GM12878 (cell line): ENCODE measurements at regions not wholly inside any gene's neighbourhood (a gene's known extent, or its start where the extent isn't known, plus 50 kb on each side); places are given as distances from the start of the nearest gene placed in this dataset.

Source experiments
- ATAC-seq: fragments of 200-7000 bp; cut with Tn5 transposase; 3 replicates; pipeline ENCODE4 v1.9.1; 2020; ENCODE audit warnings: mild to moderate bottlenecking, moderate library complexity
- BruUV-seq: library from RNA; stranded (reverse); fragments of 400-500 nt; replicated peaks from 2 replicates; lab custom pipeline; 2021; lab: Mats Ljungman, UMichigan
- CTCF ChIA-PET: fragments of 300-600 bp; sonication (Branson Sonifier 250); formaldehyde crosslinking; extraction: SDS; loops from one replicate; lab custom pipeline; 2021; ENCODE audit warnings: inconsistent platforms; lab: Yijun Ruan, JAX
- POLR2A ChIA-PET: fragments of 350-600 bp; formaldehyde crosslinking; extraction: SDS; loops from one replicate; lab custom pipeline; 2021; ENCODE audit warnings: inconsistent platforms; lab: Charles Lee
- RAD21 ChIA-PET: fragments of 300-600 bp; sonication (Branson Sonifier 250); formaldehyde crosslinking; loops from one replicate; lab custom pipeline; 2023; ENCODE audit warnings: antibody characterized with exemption; ENCODE audit not compliant: unreplicated experiment; lab: Charles Lee
- SMC1A ChIA-PET: fragments of 300-600 bp; sonication (Branson Sonifier 250); formaldehyde crosslinking; loops from one replicate; lab custom pipeline; 2023; ENCODE audit not compliant: unreplicated experiment, uncharacterized antibody; lab: Charles Lee
- DNase-seq: peaks from one replicate; pipeline ENCODE4 v3.0.0-alpha.2; 2011; ENCODE audit warnings: low read depth, low spot score
- FAIRE-seq: peaks from 3 replicates; lab custom pipeline; 2011; peaks lifted over from hg19 to GRCh38; lab: Jason Lieb, UNC
- H2AFZ ChIP-seq: 2 replicates; pipeline ENCODE4 v1.6.0; 2011; ENCODE audit warnings: low read depth, low read length, control low read depth; ENCODE audit not compliant: control insufficient read depth
- H3K27ac ChIP-seq: 2 replicates; pipeline ENCODE4 v1.5.1; 2011; ENCODE audit warnings: control low read depth; ENCODE audit not compliant: control insufficient read depth, insufficient read depth
- H3K27me3 ChIP-seq, 2 experiments: replicated peaks in 1 of 2; 2 replicates each; pipeline versions ENCODE4 v1.6.0 to v1.6.1; 2011; ENCODE audit warnings: low read length in 1 of 2; ENCODE audit not compliant: control insufficient read depth in 2 of 2, insufficient read depth in 2 of 2
- H3K36me3 ChIP-seq, 2 experiments: 2 replicates each; pipeline ENCODE4 v1.5.1; 2011; ENCODE audit warnings: low read length in 1 of 2; ENCODE audit not compliant: control insufficient read depth in 2 of 2, insufficient read depth in 2 of 2
- H3K4me1 ChIP-seq: 2 replicates; pipeline ENCODE4 v1.6.1; 2011; ENCODE audit warnings: mild to moderate bottlenecking, low read length, moderate library complexity, mixed read lengths; ENCODE audit not compliant: control insufficient read depth, insufficient read depth
- H3K4me2 ChIP-seq: 2 replicates; pipeline ENCODE4 v1.6.0; 2011; ENCODE audit warnings: control low read depth; ENCODE audit not compliant: control insufficient read depth, insufficient read depth
- H3K4me3 ChIP-seq: fragments of 200-600 bp; sonication (generic); 2 replicates; pipeline ENCODE4 v1.5.1; 2016
- H3K79me2 ChIP-seq: 2 replicates; pipeline ENCODE4 v1.6.0; 2011; ENCODE audit warnings: low read length; ENCODE audit not compliant: control insufficient read depth, insufficient read depth
- H3K9ac ChIP-seq: 2 replicates; pipeline ENCODE4 v1.8.0; 2011; ENCODE audit warnings: low read length, control low read depth, mixed read lengths; ENCODE audit not compliant: control insufficient read depth, insufficient read depth
- H3K9me3 ChIP-seq: replicated peaks from 3 replicates; pipeline ENCODE4 v1.5.1; 2011; ENCODE audit warnings: mild to moderate bottlenecking, low read length; ENCODE audit not compliant: control insufficient read depth, insufficient read depth
- H4K20me1 ChIP-seq: 2 replicates; pipeline ENCODE4 v1.6.0; 2011; ENCODE audit not compliant: control insufficient read depth, insufficient read depth
- BMI1 ChIP-seq: fragments of 450-650 bp; IDR thresholded peaks from 2 replicates; pipeline ENCODE4 v1.6.1; 2016; ENCODE audit warnings: mild to moderate bottlenecking, moderate library complexity, borderline replicate concordance
- BRCA1 ChIP-seq: IDR thresholded peaks from 2 replicates; pipeline ENCODE4 v1.6.1; 2011; ENCODE audit warnings: low read depth, low read length, improper control_type of control experiment
- CBFB ChIP-seq: IDR thresholded peaks from 2 replicates; pipeline ENCODE4 v1.6.1; 2016; ENCODE audit warnings: antibody characterized with exemption, low read depth
- JUNB ChIP-seq: IDR thresholded peaks from 2 replicates; pipeline ENCODE4 v1.6.1; 2016; ENCODE audit warnings: antibody characterized with exemption, mild to moderate bottlenecking
- NR2F1 ChIP-seq: fragments of 450-650 bp; conservative IDR thresholded peaks from 2 replicates; pipeline ENCODE4 v1.6.1; 2017; ENCODE audit warnings: mild to moderate bottlenecking
- POU2F2 ChIP-seq: IDR thresholded peaks from 3 replicates; pipeline ENCODE4 v1.6.1; 2011; ENCODE audit warnings: low read depth, mild to moderate bottlenecking, low read length, borderline replicate concordance
- SREBF1 ChIP-seq: IDR thresholded peaks from 2 replicates; pipeline ENCODE4 v1.6.1; 2012; ENCODE audit warnings: mild to moderate bottlenecking, low read length
- ZNF384 ChIP-seq: IDR thresholded peaks from 2 replicates; pipeline ENCODE4 v1.6.1; 2012; ENCODE audit warnings: low read depth, mild to moderate bottlenecking, low read length, improper control_type of control experiment, borderline replicate concordance
- WGBS: methylation state at CpG from one replicate; pipeline ENCODE4 v1.1.6; 2016; ENCODE audit warnings: low lambda C conversion rate; ENCODE audit not compliant: insufficient replicate concordance, insufficient coverage; ENCODE audit errors: missing lambda C conversion rate; 5-methylcytosine and 5-hydroxymethylcytosine counted together
- in situ Hi-C: fragments of 300-500 bp; cut with MboI; formaldehyde crosslinking; loops from 9 replicates; pipeline ENCODE4 v1.14.3; 2018; ENCODE audit warnings: mixed read lengths
- intact Hi-C: fragments of 100-400 bp; cut with micrococcal nuclease; formaldehyde crosslinking; loops from one replicate; pipeline ENCODE4 v1.14.2; 2022; ENCODE audit not compliant: unreplicated experiment
- TF ChIP-seq, protein P1 (sequence below): fragments of 450-650 bp; IDR thresholded peaks from 2 replicates; pipeline ENCODE4 v1.6.1; 2017; ENCODE audit warnings: mild to moderate bottlenecking, low read depth, inconsistent platforms; ENCODE audit not compliant: poor library complexity, severe bottlenecking
- TF ChIP-seq, protein P2 (sequence below): fragments of 450-650 bp; IDR thresholded peaks from 2 replicates; pipeline ENCODE4 v1.6.1; 2018; ENCODE audit warnings: mild to moderate bottlenecking, low read depth, moderate library complexity; ENCODE audit not compliant: partially characterized antibody
- TF ChIP-seq, protein P3 (sequence below): IDR thresholded peaks from 2 replicates; pipeline ENCODE4 v1.6.1; 2012; ENCODE audit warnings: low read length, inconsistent platforms

DNA sequence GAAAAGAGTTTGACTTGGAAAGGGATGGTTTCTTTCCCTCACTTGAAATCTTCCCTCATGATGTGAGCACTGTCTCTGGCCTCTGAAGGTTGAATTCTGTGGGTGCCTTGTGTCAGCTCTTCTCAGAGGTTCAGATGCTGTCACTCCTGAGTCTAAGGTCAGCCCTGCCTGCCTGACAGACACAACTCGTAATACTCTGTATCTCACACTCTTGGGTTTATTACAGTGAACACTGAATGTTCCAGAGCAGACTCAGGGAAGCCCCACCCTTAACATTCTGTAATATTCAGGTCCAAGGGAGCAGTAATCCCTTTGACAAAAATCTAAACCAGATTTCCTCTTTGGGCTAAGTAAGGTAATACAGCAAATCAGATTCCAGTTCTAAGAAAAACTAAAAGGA is 837.8 kb downstream of the QKI start:
- ChIA-PET RAD21 (no interaction called here), POLR2A (no interaction called here), SMC1A (no interaction called here), CTCF (no interaction called here)
- no peak overlapping the region for H3K27ac ChIP-seq
- no peak for FAIRE-seq
- no peak for DNase-seq
- H4K20me1 ChIP-seq, result no peaks in the 10 kb centered on the region
- intact Hi-C loops, result no loop called here
- no TSS peak for BruUV-seq
- H3K36me3 ChIP-seq, result no peaks in the 10 kb centered on the region
- H3K9ac ChIP-seq, result no peak overlapping the region
- H3K79me2 ChIP-seq, result no peaks in the 10 kb centered on the region
- TF ChIP-seq NR2F1 (no peak), SREBF1 (no peak), POU2F2 (no peak)
- TF ChIP-seq, protein P1, sequence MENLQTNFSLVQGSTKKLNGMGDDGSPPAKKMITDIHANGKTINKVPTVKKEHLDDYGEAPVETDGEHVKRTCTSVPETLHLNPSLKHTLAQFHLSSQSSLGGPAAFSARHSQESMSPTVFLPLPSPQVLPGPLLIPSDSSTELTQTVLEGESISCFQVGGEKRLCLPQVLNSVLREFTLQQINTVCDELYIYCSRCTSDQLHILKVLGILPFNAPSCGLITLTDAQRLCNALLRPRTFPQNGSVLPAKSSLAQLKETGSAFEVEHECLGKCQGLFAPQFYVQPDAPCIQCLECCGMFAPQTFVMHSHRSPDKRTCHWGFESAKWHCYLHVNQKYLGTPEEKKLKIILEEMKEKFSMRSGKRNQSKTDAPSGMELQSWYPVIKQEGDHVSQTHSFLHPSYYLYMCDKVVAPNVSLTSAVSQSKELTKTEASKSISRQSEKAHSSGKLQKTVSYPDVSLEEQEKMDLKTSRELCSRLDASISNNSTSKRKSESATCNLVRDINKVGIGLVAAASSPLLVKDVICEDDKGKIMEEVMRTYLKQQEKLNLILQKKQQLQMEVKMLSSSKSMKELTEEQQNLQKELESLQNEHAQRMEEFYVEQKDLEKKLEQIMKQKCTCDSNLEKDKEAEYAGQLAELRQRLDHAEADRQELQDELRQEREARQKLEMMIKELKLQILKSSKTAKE, result no peak
- H3K4me2 ChIP-seq, result no peak overlapping the region
- ATAC-seq, result no peak
- 0% methylated on average over 1 of the region's 1 CpG for WGBS
- H3K4me3 ChIP-seq, result no peak overlapping the region
- no peak overlapping the region for H2AFZ ChIP-seq
- no peaks in the 10 kb centered on the region for H3K4me1 ChIP-seq
- no peaks in the 10 kb centered on the region for H3K27me3 ChIP-seq
- in situ Hi-C loops, result no loop called here
- no peaks in the 10 kb centered on the region for H3K9me3 ChIP-seq

DNA sequence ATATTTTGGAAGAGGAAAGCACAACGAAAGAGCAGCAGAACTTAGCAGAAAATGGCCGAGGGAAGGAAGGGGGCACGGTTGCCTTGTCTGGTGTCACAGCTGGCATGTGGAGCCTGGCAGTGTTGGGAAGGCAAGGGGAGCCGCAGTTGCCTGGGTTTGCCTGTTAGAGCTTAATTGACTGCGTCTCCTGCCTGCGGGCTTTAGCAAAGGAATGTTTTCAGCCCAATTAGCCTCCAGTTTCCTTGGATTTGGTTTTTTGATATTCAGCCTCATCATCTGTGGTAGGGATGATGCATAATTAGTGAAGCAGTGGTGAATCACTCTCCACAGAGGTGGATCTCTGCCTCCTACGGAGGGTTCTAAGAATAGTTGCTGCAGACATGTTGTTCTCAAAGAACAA is 832.6 kb downstream of the QKI start:
- H3K4me1 ChIP-seq, result no peaks in the 10 kb centered on the region
- H4K20me1 ChIP-seq, result no peaks in the 10 kb centered on the region
- H3K27me3 ChIP-seq, result no peaks in the 10 kb centered on the region
- ChIA-PET RAD21 (no interaction called here), SMC1A (no interaction called here), CTCF (no interaction called here), POLR2A (no interaction called here)
- no peak overlapping the region for H2AFZ ChIP-seq
- no peak overlapping the region for H3K9ac ChIP-seq
- WGBS, result 10% methylated on average over 7 of the region's 7 CpGs
- FAIRE-seq (no peak), ATAC-seq (no peak), DNase-seq (no peak)
- no peak overlapping the region for H3K27ac ChIP-seq
- no TSS peak for BruUV-seq
- intact Hi-C loops (no loop called here), in situ Hi-C loops (no loop called here)
- no peaks in the 10 kb centered on the region for H3K36me3 ChIP-seq
- no peaks in the 10 kb centered on the region for H3K79me2 ChIP-seq
- H3K4me2 ChIP-seq, result no peak overlapping the region
- H3K4me3 ChIP-seq, result no peak overlapping the region
- no peaks in the 10 kb centered on the region for H3K9me3 ChIP-seq
- TF ChIP-seq BMI1 (no peak), ZNF384 (no peak), BRCA1 (no peak), CBFB (no peak), JUNB (no peak)
- TF ChIP-seq, protein P2, sequence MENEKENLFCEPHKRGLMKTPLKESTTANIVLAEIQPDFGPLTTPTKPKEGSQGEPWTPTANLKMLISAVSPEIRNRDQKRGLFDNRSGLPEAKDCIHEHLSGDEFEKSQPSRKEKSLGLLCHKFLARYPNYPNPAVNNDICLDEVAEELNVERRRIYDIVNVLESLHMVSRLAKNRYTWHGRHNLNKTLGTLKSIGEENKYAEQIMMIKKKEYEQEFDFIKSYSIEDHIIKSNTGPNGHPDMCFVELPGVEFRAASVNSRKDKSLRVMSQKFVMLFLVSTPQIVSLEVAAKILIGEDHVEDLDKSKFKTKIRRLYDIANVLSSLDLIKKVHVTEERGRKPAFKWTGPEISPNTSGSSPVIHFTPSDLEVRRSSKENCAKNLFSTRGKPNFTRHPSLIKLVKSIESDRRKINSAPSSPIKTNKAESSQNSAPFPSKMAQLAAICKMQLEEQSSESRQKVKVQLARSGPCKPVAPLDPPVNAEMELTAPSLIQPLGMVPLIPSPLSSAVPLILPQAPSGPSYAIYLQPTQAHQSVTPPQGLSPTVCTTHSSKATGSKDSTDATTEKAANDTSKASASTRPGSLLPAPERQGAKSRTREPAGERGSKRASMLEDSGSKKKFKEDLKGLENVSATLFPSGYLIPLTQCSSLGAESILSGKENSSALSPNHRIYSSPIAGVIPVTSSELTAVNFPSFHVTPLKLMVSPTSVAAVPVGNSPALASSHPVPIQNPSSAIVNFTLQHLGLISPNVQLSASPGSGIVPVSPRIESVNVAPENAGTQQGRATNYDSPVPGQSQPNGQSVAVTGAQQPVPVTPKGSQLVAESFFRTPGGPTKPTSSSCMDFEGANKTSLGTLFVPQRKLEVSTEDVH, result no peak
- TF ChIP-seq, protein P3, sequence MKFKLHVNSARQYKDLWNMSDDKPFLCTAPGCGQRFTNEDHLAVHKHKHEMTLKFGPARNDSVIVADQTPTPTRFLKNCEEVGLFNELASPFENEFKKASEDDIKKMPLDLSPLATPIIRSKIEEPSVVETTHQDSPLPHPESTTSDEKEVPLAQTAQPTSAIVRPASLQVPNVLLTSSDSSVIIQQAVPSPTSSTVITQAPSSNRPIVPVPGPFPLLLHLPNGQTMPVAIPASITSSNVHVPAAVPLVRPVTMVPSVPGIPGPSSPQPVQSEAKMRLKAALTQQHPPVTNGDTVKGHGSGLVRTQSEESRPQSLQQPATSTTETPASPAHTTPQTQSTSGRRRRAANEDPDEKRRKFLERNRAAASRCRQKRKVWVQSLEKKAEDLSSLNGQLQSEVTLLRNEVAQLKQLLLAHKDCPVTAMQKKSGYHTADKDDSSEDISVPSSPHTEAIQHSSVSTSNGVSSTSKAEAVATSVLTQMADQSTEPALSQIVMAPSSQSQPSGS, result no peak
